ENCODE measurements at regions not wholly inside any gene's neighbourhood (a gene's known extent, or its start where the extent isn't known, plus 50 kb on each side); places are given as distances from the start of the nearest gene placed in this dataset.

GRCh38 chr2:16260041-16260830, 319.9 kb downstream of the MYCN start:
- CTCF ChIA-PET: interaction anchor here (1.1 to 2.5 kb wide), 3 partner anchors 9 to 11 kb away, joined by 3 to 9 read pairs (median 5); no protein-coding TSS in a partner anchor
- no peak overlapping the region for H2AFZ ChIP-seq (ENCODE audit: low read depth)
- no peaks in the 10 kb centered on the region for H3K79me2 ChIP-seq (ENCODE audit: insufficient read depth)
- DNase-seq: no peak
- H3K4me1 ChIP-seq (ENCODE audit: control insufficient read depth in 1 of 2, insufficient read depth in 2 of 2, low read depth in 1 of 2, low read length in 1 of 2): no peaks in the 10 kb centered on the region
- TF ChIP-seq MEF2A (IDR thresholded peaks at IDR 0.05; ENCODE audit: borderline replicate concordance, low read depth): no peak
- TF ChIP-seq MAX (IDR thresholded peaks at IDR 0.05; ENCODE audit: low read depth): no peak
- TF ChIP-seq USF2 (IDR thresholded peaks at IDR 0.05; ENCODE audit: borderline replicate concordance, low read depth, low read length): no peak
- TF ChIP-seq RFX5 (IDR thresholded peaks at IDR 0.05; ENCODE audit: low read length): no peak
- no peak for TF ChIP-seq MXI1 (IDR thresholded peaks at IDR 0.05; ENCODE audit: low read depth, low read length)
- no peak for TF ChIP-seq POLR2AphosphoS5 (IDR thresholded peaks at IDR 0.05; ENCODE audit: low read depth, low read length)
- no peak for TF ChIP-seq FOSL2 (IDR thresholded peaks at IDR 0.05; ENCODE audit: borderline replicate concordance, low read depth)
- no peak for TF ChIP-seq FOXM1 (IDR thresholded peaks at IDR 0.05; ENCODE audit: low read depth)
- no peak for TF ChIP-seq NRF1 (IDR thresholded peaks at IDR 0.05; ENCODE audit: low read depth, low read length)
- no peak for TF ChIP-seq TAF1 (IDR thresholded peaks at IDR 0.05; ENCODE audit: borderline replicate concordance, low read depth, low read length)
- no peak for TF ChIP-seq ELF1 (IDR thresholded peaks at IDR 0.05)
- no peak for TF ChIP-seq CTCF (IDR thresholded peaks at IDR 0.05)
- H3F3A ChIP-seq (replicated peaks; ENCODE audit: insufficient read depth): no peaks in the 10 kb centered on the region
- WGBS (ENCODE audit: low lambda C conversion rate): 44% methylated on average over 9 of the region's 9 CpGs
- no peak overlapping the region for H3K9ac ChIP-seq
- H3K9me2 ChIP-seq: no peaks in the 10 kb centered on the region
- H3K4me3 ChIP-seq (ENCODE audit: low read depth in 2 of 2, low read length in 1 of 2): no peak overlapping the region
- no peak overlapping the region for H3K4me2 ChIP-seq
- H3K27ac ChIP-seq (ENCODE audit: low read depth in 2 of 2, low read length in 1 of 2): no peak overlapping the region
- POLR2A ChIA-PET: no interaction called here
- peaks cover 3% of the 10 kb centered on the region; the same call in 1 of the 2 replicates for H3K9me3 ChIP-seq
- H4K20me1 ChIP-seq (ENCODE audit: insufficient read depth): no peaks in the 10 kb centered on the region
- no peaks in the 10 kb centered on the region for H3K27me3 ChIP-seq (ENCODE audit: insufficient read depth)
- H3K36me3 ChIP-seq (replicated peaks in 1 of 2; ENCODE audit: control insufficient read depth in 1 of 2, insufficient read depth in 2 of 2, low read length in 1 of 2): peaks cover 0 to 2% of the 10 kb centered on the region in 2 experiments

- H3K27me3 ChIP-seq (ENCODE audit: insufficient read depth): no peaks in the 10 kb centered on the region
- CTCF ChIA-PET: interaction anchor here (1.1 to 2.5 kb wide), 3 partner anchors 9 to 228 kb away, joined by 3 to 9 read pairs (median 4); no protein-coding TSS in a partner anchor
- POLR2A ChIA-PET: no interaction called here
- no peak overlapping the region for H3K27ac ChIP-seq (ENCODE audit: low read depth in 2 of 2, low read length in 1 of 2)
- H4K20me1 ChIP-seq (ENCODE audit: insufficient read depth): no peaks in the 10 kb centered on the region
- H3K36me3 ChIP-seq (replicated peaks in 1 of 2; ENCODE audit: control insufficient read depth in 1 of 2, insufficient read depth in 2 of 2, low read length in 1 of 2): peaks cover 0 to 4% of the 10 kb centered on the region in 2 experiments
- DNase-seq: no peak
- no peak overlapping the region for H3K9ac ChIP-seq
- no peaks in the 10 kb centered on the region for H3K79me2 ChIP-seq (ENCODE audit: insufficient read depth)
- TF ChIP-seq RCOR1 (IDR thresholded peaks at IDR 0.05; ENCODE audit: low read length) (no peak), JUND (IDR thresholded peaks at IDR 0.05) (no peak), USF2 (IDR thresholded peaks at IDR 0.05; ENCODE audit: borderline replicate concordance, low read depth, low read length) (no peak), SMC3 (IDR thresholded peaks at IDR 0.05; ENCODE audit: low read depth, low read length) (no peak), EZH2phosphoT487 (IDR thresholded peaks at IDR 0.05; ENCODE audit: borderline replicate concordance, low read depth) (no peak), FOXJ3 (CRISPR knock-in tag; IDR thresholded peaks at IDR 0.05) (no peak), ELF1 (IDR thresholded peaks at IDR 0.05) (no peak), FOXM1 (IDR thresholded peaks at IDR 0.05; ENCODE audit: low read depth) (no peak), TEAD4 (IDR thresholded peaks at IDR 0.05; ENCODE audit: borderline replicate concordance, insufficient read depth) (no peak), MXI1 (IDR thresholded peaks at IDR 0.05; ENCODE audit: low read depth, low read length) (no peak), RFX5 (IDR thresholded peaks at IDR 0.05; ENCODE audit: low read length) (no peak), EP300 (IDR thresholded peaks at IDR 0.05; ENCODE audit: borderline replicate concordance in 1 of 2, low read depth in 1 of 2, low read length in 1 of 2) (no peak), CHD2 (IDR thresholded peaks at IDR 0.05; ENCODE audit: low read length, partially characterized antibody) (no peak)
- H3K4me1 ChIP-seq (ENCODE audit: control insufficient read depth in 1 of 2, insufficient read depth in 2 of 2, low read depth in 1 of 2, low read length in 1 of 2): no peaks in the 10 kb centered on the region
- 5% methylated on average over 1 of the region's 1 CpG for WGBS (ENCODE audit: low lambda C conversion rate)
- H3F3A ChIP-seq (replicated peaks; ENCODE audit: insufficient read depth): no peaks in the 10 kb centered on the region
- H3K9me3 ChIP-seq: peaks cover 3% of the 10 kb centered on the region; the same call in 1 of the 2 replicates
- no peak overlapping the region for H3K4me2 ChIP-seq
- no peak overlapping the region for H3K4me3 ChIP-seq (ENCODE audit: low read depth in 2 of 2, low read length in 1 of 2)
- H2AFZ ChIP-seq (ENCODE audit: low read depth): no peak overlapping the region
- no peaks in the 10 kb centered on the region for H3K9me2 ChIP-seq
Measured at GRCh38 chr2:16259010-16259409, 318.7 kb downstream of the MYCN start.
